Endodermal cell (in vitro differentiated cells): ENCODE measurements at regions not wholly inside any gene's neighbourhood (a gene's known extent, or its start where the extent isn't known, plus 50 kb on each side); places are given as distances from the start of the nearest gene placed in this dataset.

ENCODE experiments used
- DNase-seq: peaks from one replicate; pipeline ENCODE4 v3.0.0-alpha.2; 2017
- H3K27ac ChIP-seq: 2 replicates; pipeline ENCODE4 v1.5.1; 2013; ENCODE audit warnings: mild to moderate bottlenecking, low read depth, low read length, moderate library complexity
- H3K27me3 ChIP-seq: 2 replicates; pipeline ENCODE4 v1.6.1; 2013; ENCODE audit warnings: mild to moderate bottlenecking, low read length, moderate library complexity; ENCODE audit not compliant: insufficient read depth, control insufficient read depth, poor library complexity, severe bottlenecking
- H3K36me3 ChIP-seq: 2 replicates; pipeline ENCODE4 v1.7.0; 2013; ENCODE audit warnings: mild to moderate bottlenecking, low read length, moderate library complexity; ENCODE audit not compliant: control insufficient read depth, insufficient read depth
- H3K4me1 ChIP-seq: one replicate; pipeline ENCODE4 v1.7.0; 2013; ENCODE audit warnings: low read length; ENCODE audit not compliant: control insufficient read depth, insufficient read depth
- H3K4me3 ChIP-seq: 2 replicates; pipeline ENCODE4 v1.5.1; 2013; ENCODE audit warnings: mild to moderate bottlenecking, low read length, moderate library complexity
- H3K9ac ChIP-seq: 2 replicates; pipeline ENCODE4 v1.6.1; 2013; ENCODE audit warnings: mild to moderate bottlenecking, low read length, moderate library complexity; ENCODE audit not compliant: poor library complexity, severe bottlenecking; ENCODE audit errors: extremely low read depth
- H3K9me3 ChIP-seq: 2 replicates; pipeline ENCODE4 v1.6.1; 2013; ENCODE audit warnings: mild to moderate bottlenecking, low read length, moderate library complexity; ENCODE audit not compliant: control insufficient read depth
- H3K27ac Mint-ChIP-seq: 2 replicates; pipeline ENCODE4 v1.8.0; 2020; ENCODE audit warnings: mixed read lengths
- H3K27me3 Mint-ChIP-seq: 2 replicates; pipeline ENCODE4 v1.8.0; 2021; ENCODE audit warnings: mild to moderate bottlenecking, mixed read lengths; ENCODE audit not compliant: insufficient read depth
- H3K36me3 Mint-ChIP-seq: 2 replicates; pipeline ENCODE4 v1.8.0; 2020; ENCODE audit warnings: low read depth, mixed read lengths
- H3K4me1 Mint-ChIP-seq: 2 replicates; pipeline ENCODE4 v1.8.0; 2020; ENCODE audit warnings: mixed read lengths
- H3K4me3 Mint-ChIP-seq: 2 replicates; pipeline ENCODE4 v1.8.0; 2020; ENCODE audit warnings: mild to moderate bottlenecking, moderate library complexity, mixed read lengths
- H3K9me3 Mint-ChIP-seq: 2 replicates; pipeline ENCODE4 v1.8.0; 2020; ENCODE audit warnings: mild to moderate bottlenecking, mixed read lengths
- WGBS, 2 experiments: methylation state at CpG; one replicate each; pipeline versions ENCODE4 v1.1.5 to v1.1.7; 2013; ENCODE audit warnings: missing lambda C conversion rate in 2 of 2, mixed read lengths in 1 of 2; ENCODE audit not compliant: insufficient coverage in 1 of 2, insufficient read length in 1 of 2; 5-methylcytosine and 5-hydroxymethylcytosine counted together
- TF ChIP-seq, protein P1 (sequence below): fragments of 200-600 bp; sonication (generic); conservative IDR thresholded peaks from 2 replicates; pipeline ENCODE4 v1.5.0; 2021; ENCODE audit warnings: antibody characterized with exemption, mild to moderate bottlenecking

GRCh38 chr2:147460155-147460554 is 384.7 kb upstream of the ACVR2A start:
- WGBS, 2 experiments: no CpG with 5 or more reads among the region's 1 CpG
- H3K4me1 Mint-ChIP-seq: peaks cover 33% of the 10 kb centered on the region
- Histone ChIP-seq H3K9ac (no peak overlapping the region), H3K36me3 (no peaks in the 10 kb centered on the region), H3K27me3 (no peaks in the 10 kb centered on the region), H3K27ac (no peak overlapping the region), H3K4me3 (no peak overlapping the region), H3K9me3 (no peaks in the 10 kb centered on the region), H3K4me1 (peaks cover 9% of the 10 kb centered on the region)
- TF ChIP-seq, protein P1, sequence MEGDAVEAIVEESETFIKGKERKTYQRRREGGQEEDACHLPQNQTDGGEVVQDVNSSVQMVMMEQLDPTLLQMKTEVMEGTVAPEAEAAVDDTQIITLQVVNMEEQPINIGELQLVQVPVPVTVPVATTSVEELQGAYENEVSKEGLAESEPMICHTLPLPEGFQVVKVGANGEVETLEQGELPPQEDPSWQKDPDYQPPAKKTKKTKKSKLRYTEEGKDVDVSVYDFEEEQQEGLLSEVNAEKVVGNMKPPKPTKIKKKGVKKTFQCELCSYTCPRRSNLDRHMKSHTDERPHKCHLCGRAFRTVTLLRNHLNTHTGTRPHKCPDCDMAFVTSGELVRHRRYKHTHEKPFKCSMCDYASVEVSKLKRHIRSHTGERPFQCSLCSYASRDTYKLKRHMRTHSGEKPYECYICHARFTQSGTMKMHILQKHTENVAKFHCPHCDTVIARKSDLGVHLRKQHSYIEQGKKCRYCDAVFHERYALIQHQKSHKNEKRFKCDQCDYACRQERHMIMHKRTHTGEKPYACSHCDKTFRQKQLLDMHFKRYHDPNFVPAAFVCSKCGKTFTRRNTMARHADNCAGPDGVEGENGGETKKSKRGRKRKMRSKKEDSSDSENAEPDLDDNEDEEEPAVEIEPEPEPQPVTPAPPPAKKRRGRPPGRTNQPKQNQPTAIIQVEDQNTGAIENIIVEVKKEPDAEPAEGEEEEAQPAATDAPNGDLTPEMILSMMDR: no peak
- no peaks in the 10 kb centered on the region for H3K9me3 Mint-ChIP-seq
- H3K27ac Mint-ChIP-seq: no peak overlapping the region
- H3K27me3 Mint-ChIP-seq: no peaks in the 10 kb centered on the region
- H3K4me3 Mint-ChIP-seq: no peak overlapping the region
- no peaks in the 10 kb centered on the region for H3K36me3 Mint-ChIP-seq
- no peak for DNase-seq

DNA sequence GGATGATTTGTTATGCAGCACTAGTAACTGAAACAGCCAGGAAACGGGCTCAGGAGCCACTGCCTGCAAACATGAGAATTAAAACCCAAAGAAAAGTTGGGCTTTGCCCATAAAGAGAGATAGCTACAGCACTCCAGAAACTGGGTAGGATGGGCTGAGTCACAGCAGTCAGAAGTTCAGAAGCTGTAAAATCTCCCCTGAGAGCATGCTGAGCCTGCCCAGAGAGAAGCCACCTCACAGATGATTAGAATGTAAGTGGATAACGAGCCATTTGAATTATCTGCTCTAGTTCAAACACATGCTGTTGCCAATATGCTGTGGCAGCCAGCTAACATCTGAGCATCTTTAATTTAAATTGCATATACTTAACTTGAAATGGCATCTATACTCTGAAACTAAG is 388.1 kb upstream of the ACVR2A start:
- H3K27me3 ChIP-seq: no peaks in the 10 kb centered on the region
- DNase-seq: peak; percentile 63
- H3K4me3 Mint-ChIP-seq: no peak overlapping the region
- peaks cover 3% of the 10 kb centered on the region for H3K4me1 ChIP-seq
- no peak overlapping the region for H3K27ac Mint-ChIP-seq
- 60 to 86% methylated on average over 2 of the region's 2 CpGs for WGBS, 2 experiments
- H3K4me1 Mint-ChIP-seq: peaks cover 14% of the 10 kb centered on the region
- H3K27me3 Mint-ChIP-seq: no peaks in the 10 kb centered on the region
- TF ChIP-seq, protein P1: no peak
- H3K4me3 ChIP-seq: no peak overlapping the region
- H3K9me3 ChIP-seq: no peaks in the 10 kb centered on the region
- H3K36me3 Mint-ChIP-seq: no peaks in the 10 kb centered on the region
- H3K27ac ChIP-seq: no peak overlapping the region
- H3K36me3 ChIP-seq: no peaks in the 10 kb centered on the region
- no peaks in the 10 kb centered on the region for H3K9me3 Mint-ChIP-seq
- no peak overlapping the region for H3K9ac ChIP-seq

GRCh38 chr2:147451902-147452515 is 392.8 kb upstream of the ACVR2A start:
- Histone ChIP-seq H3K27ac (no peak overlapping the region), H3K9ac (no peak overlapping the region), H3K4me1 (peaks cover 18% of the 10 kb centered on the region), H3K4me3 (no peak overlapping the region), H3K27me3 (no peaks in the 10 kb centered on the region), H3K9me3 (no peaks in the 10 kb centered on the region), H3K36me3 (no peaks in the 10 kb centered on the region)
- 98% methylated on average over 2 of the region's 3 CpGs; no CpG with 5 or more reads in 1 of the 2 experiments for WGBS, 2 experiments
- Mint-ChIP-seq H3K36me3 (no peaks in the 10 kb centered on the region), H3K4me3 (no peak overlapping the region), H3K27me3 (no peaks in the 10 kb centered on the region), H3K9me3 (no peaks in the 10 kb centered on the region), H3K4me1 (peaks cover 40% of the 10 kb centered on the region), H3K27ac (no peak overlapping the region)
- DNase-seq: no peak
- TF ChIP-seq, protein P1: peak; percentile 70
